Epithelial cell of prostate (primary cell): ENCODE measurements at regions not wholly inside any gene's neighbourhood (a gene's known extent, or its start where the extent isn't known, plus 50 kb on each side); places are given as distances from the start of the nearest gene placed in this dataset.

Experiments
- DNase-seq: peaks from one replicate; pipeline ENCODE4 v3.0.0-alpha.2; 2011; ENCODE audit warnings: low read depth, low spot score
- H3K27ac ChIP-seq: fragments of 450-650 bp; 2 replicates; pipeline ENCODE4 v1.5.1; 2017; ENCODE audit warnings: mild to moderate bottlenecking

GRCh38 chr3:139793408-139793807 is 115.6 kb upstream of the NMNAT3 start:
- no peak for DNase-seq
- H3K27ac ChIP-seq: no peak overlapping the region

GRCh38 chr3:139780593-139780992 is 102.8 kb upstream of the NMNAT3 start:
- DNase-seq: no peak
- H3K27ac ChIP-seq: no peak overlapping the region

- no peak overlapping the region for H3K27ac ChIP-seq
- no peak for DNase-seq
Observed at GRCh38 chr3:139778682-139779233, 101.0 kb upstream of the NMNAT3 start.

- no peak for DNase-seq
- H3K27ac ChIP-seq: no peak overlapping the region
Observed at GRCh38 chr3:139774560-139775302, 97.0 kb upstream of the NMNAT3 start.

GRCh38 chr3:139772539-139773500 is 95.0 kb upstream of the NMNAT3 start:
- DNase-seq: no peak
- no peak overlapping the region for H3K27ac ChIP-seq

- no peak for DNase-seq
- H3K27ac ChIP-seq: no peak overlapping the region
Observed at GRCh38 chr3:139771331-139771730, 93.6 kb upstream of the NMNAT3 start.

GRCh38 chr3:139770577-139770976 is 92.8 kb upstream of the NMNAT3 start:
- DNase-seq: no peak
- H3K27ac ChIP-seq: no peak overlapping the region

GRCh38 chr3:139769796-139770195 is 92.0 kb upstream of the NMNAT3 start:
- no peak overlapping the region for H3K27ac ChIP-seq
- DNase-seq: no peak

GRCh38 chr3:139764936-139765335 is 87.2 kb upstream of the NMNAT3 start:
- DNase-seq: peak; percentile 24
- H3K27ac ChIP-seq: no peak overlapping the region

GRCh38 chr3:139764069-139764905 is 86.5 kb upstream of the NMNAT3 start:
- no peak overlapping the region for H3K27ac ChIP-seq
- DNase-seq: no peak

- DNase-seq: no peak
- no peak overlapping the region for H3K27ac ChIP-seq
Observed at GRCh38 chr3:139762302-139762701, 84.5 kb upstream of the NMNAT3 start.

GRCh38 chr3:139759470-139759869 is 81.7 kb upstream of the NMNAT3 start:
- DNase-seq: no peak

GRCh38 chr3:139758654-139759291 is 81.0 kb upstream of the NMNAT3 start:
- no peak for DNase-seq
- H3K27ac ChIP-seq: no peak overlapping the region

More at GRCh38 chr3:139759470-139759869, 81.7 kb upstream of the NMNAT3 start:
- H3K27ac ChIP-seq: no peak overlapping the region

GRCh38 chr3:139757448-139758030 is 79.8 kb upstream of the NMNAT3 start:
- DNase-seq: no peak
- no peak overlapping the region for H3K27ac ChIP-seq

GRCh38 chr3:139756529-139757103 is 78.8 kb upstream of the NMNAT3 start:
- no peak for DNase-seq
- H3K27ac ChIP-seq: no peak overlapping the region

- DNase-seq: no peak
- no peak overlapping the region for H3K27ac ChIP-seq
Observed at GRCh38 chr3:139755551-139755950, 77.8 kb upstream of the NMNAT3 start.

GRCh38 chr3:139751789-139752188 is 74.0 kb upstream of the NMNAT3 start:
- no peak overlapping the region for H3K27ac ChIP-seq
- no peak for DNase-seq

GRCh38 chr3:139746481-139746880 is 68.7 kb upstream of the NMNAT3 start:
- H3K27ac ChIP-seq: no peak overlapping the region
- DNase-seq: no peak

GRCh38 chr3:139745831-139746230 is 68.1 kb upstream of the NMNAT3 start:
- no peak overlapping the region for H3K27ac ChIP-seq
- DNase-seq: no peak
